ENCODE measurements at regions not wholly inside any gene's neighbourhood (a gene's known extent, or its start where the extent isn't known, plus 50 kb on each side); places are given as distances from the start of the nearest gene placed in this dataset.

DNA sequence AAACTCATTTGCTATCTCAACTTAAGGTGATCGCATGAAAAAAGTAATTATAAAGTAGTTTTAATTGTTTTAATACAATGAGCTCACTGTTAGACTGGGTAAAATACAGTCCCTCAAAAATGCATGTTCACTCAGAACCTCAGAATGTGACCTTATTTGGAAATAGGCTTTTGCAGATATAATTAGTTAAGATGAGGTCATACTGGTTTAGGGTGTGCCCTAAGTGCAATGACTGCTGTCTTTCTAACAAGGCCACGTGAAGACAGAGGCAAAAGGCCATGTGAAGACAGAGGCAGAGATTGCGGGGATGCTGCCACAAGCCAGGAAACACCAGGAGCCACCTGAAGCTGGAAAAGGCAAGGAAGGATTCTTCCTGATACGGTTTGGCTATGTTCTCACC lies 262.1 kb downstream of the NKX6-1 start:
- Histone ChIP-seq H3K4me3 (no peak overlapping the region), H3K9me3 (peaks cover 0 to 3% (median 0%) of the 10 kb centered on the region in 4 donors), H3K27me3 (no peaks in the 10 kb centered on the region), H3K4me1 (no peaks in the 10 kb centered on the region), H3K36me3 (no peaks in the 10 kb centered on the region), H3K27ac (no peak overlapping the region)
- WGBS, 2 donors: 74 to 78% methylated on average over 4 of the region's 4 CpGs
- TF ChIP-seq EP300 (IDR thresholded peaks at IDR 0.05) (no peak), POLR2A (IDR thresholded peaks at IDR 0.05) (no peak)
- TF ChIP-seq, protein P1, sequence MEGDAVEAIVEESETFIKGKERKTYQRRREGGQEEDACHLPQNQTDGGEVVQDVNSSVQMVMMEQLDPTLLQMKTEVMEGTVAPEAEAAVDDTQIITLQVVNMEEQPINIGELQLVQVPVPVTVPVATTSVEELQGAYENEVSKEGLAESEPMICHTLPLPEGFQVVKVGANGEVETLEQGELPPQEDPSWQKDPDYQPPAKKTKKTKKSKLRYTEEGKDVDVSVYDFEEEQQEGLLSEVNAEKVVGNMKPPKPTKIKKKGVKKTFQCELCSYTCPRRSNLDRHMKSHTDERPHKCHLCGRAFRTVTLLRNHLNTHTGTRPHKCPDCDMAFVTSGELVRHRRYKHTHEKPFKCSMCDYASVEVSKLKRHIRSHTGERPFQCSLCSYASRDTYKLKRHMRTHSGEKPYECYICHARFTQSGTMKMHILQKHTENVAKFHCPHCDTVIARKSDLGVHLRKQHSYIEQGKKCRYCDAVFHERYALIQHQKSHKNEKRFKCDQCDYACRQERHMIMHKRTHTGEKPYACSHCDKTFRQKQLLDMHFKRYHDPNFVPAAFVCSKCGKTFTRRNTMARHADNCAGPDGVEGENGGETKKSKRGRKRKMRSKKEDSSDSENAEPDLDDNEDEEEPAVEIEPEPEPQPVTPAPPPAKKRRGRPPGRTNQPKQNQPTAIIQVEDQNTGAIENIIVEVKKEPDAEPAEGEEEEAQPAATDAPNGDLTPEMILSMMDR (IDR thresholded peaks at IDR 0.05): no peak
- DNase-seq (ENCODE audit: low spot score in 2 of 2): no peak

GRCh38 chr4:84235126-84235944 lies 263.8 kb downstream of the NKX6-1 start:
- Histone ChIP-seq H3K27me3 (no peaks in the 10 kb centered on the region), H3K27ac (no peak overlapping the region), H3K4me1 (no peaks in the 10 kb centered on the region), H3K36me3 (no peaks in the 10 kb centered on the region), H3K9me3 (peaks cover 0 to 3% (median 0%) of the 10 kb centered on the region in 4 donors), H3K4me3 (no peak overlapping the region)
- 87 to 88% methylated on average over 6 of the region's 6 CpGs for WGBS, 2 donors
- no peak for DNase-seq (ENCODE audit: low spot score in 2 of 2)
- no peak for TF ChIP-seq POLR2A (IDR thresholded peaks at IDR 0.05)
- TF ChIP-seq, protein P1 (IDR thresholded peaks at IDR 0.05): no peak
- no peak for TF ChIP-seq EP300 (IDR thresholded peaks at IDR 0.05)

- Histone ChIP-seq H3K27ac (no peak overlapping the region), H3K4me1 (no peaks in the 10 kb centered on the region)
- 82 to 85% methylated on average over 7 of the region's 7 CpGs for WGBS, 2 donors
These were observed 266.6 kb downstream of the NKX6-1 start for GRCh38 chr4:84232309-84233095.

DNA sequence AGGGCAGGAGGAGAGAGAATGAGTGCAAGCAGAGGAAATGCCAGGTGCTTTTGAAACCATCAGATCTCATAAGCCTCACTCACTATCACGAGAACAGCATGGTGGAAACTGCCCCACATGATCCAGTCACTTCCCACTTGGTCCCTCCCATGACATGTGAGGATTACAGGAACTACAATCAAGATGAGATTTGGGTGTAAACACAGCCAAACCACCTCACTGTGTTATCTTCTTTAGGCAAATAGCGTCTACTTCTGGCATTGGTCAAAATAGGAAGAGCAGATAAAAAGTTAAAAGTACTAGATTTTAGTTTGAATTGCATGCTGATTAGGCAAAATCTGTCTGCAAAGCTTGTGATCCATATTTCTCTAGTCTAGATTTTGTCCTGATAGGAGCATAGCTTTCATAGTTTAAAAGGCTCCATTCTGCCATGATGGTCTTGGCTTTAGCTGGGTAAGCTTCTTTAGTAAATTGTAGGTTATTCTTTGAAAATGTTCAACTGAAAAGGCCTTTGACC lies 267.5 kb downstream of the NKX6-1 start:
- Histone ChIP-seq H3K9me3 (no peaks in the 10 kb centered on the region), H3K27me3 (no peaks in the 10 kb centered on the region), H3K4me1 (no peaks in the 10 kb centered on the region), H3K27ac (no peak overlapping the region), H3K4me3 (no peak overlapping the region), H3K36me3 (no peaks in the 10 kb centered on the region)
- DNase-seq (ENCODE audit: low spot score in 2 of 2): no peak
- no peak for TF ChIP-seq POLR2A (IDR thresholded peaks at IDR 0.05)
- WGBS, 2 donors: 71 to 82% methylated on average over 2 of the region's 2 CpGs

More at GRCh38 chr4:84232309-84233095, 266.6 kb downstream of the NKX6-1 start:
- Histone ChIP-seq H3K27me3 (no peaks in the 10 kb centered on the region), H3K36me3 (no peaks in the 10 kb centered on the region), H3K4me3 (no peak overlapping the region), H3K9me3 (peaks cover 0 to 3% (median 0%) of the 10 kb centered on the region in 4 donors)
- TF ChIP-seq EP300 (IDR thresholded peaks at IDR 0.05) (no peak), POLR2A (IDR thresholded peaks at IDR 0.05) (no peak)
- TF ChIP-seq, protein P1 (IDR thresholded peaks at IDR 0.05): no peak
- no peak for DNase-seq (ENCODE audit: low spot score in 2 of 2)

DNA sequence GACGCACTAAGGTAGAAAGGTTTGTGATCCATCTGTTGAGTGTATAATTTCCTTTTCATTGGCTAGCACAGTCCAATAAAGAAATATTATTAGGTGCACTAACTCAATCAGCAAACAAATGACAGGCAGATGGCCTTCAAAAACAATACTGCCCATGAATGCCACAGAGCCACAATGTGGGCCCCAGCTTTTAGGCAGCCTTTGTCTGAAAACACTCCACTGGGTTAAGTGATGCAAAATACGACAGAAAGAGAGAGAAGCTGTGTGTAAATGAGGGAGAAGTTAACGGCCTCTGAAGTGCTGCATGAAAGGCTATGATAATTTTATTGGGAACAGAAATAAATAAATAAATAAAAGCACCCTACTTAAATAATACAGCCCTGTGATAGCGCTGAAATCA lies 274.6 kb downstream of the NKX6-1 start:
- DNase-seq (ENCODE audit: low spot score in 2 of 2): no peak
- WGBS, 2 donors: 36 to 41% methylated on average over 4 of the region's 4 CpGs
- H3K27me3 ChIP-seq: no peaks in the 10 kb centered on the region
- no peaks in the 10 kb centered on the region for H3K36me3 ChIP-seq
- no peak overlapping the region for H3K4me3 ChIP-seq
- no peak overlapping the region for H3K27ac ChIP-seq
- TF ChIP-seq POLR2A (IDR thresholded peaks at IDR 0.05): no peak
- no peak for TF ChIP-seq EP300 (IDR thresholded peaks at IDR 0.05)
- TF ChIP-seq, protein P1 (IDR thresholded peaks at IDR 0.05): no peak
- H3K9me3 ChIP-seq: no peaks in the 10 kb centered on the region
- peaks cover 0 to 11% (median 2%) of the 10 kb centered on the region in 4 donors for H3K4me1 ChIP-seq

All from tibial nerve (tissue), 4 donors.